GM12872 (cell line): ENCODE measurements at regions not wholly inside any gene's neighbourhood (a gene's known extent, or its start where the extent isn't known, plus 50 kb on each side); places are given as distances from the start of the nearest gene placed in this dataset.
A peak's percentile ranks its signal among the peaks of the same experiment; 100 is the strongest.

Experiments used
- CTCF ChIP-seq: IDR thresholded peaks from 3 replicates; pipeline ENCODE4 v1.5.1; 2011; ENCODE audit warnings: low read depth, mild to moderate bottlenecking, low read length, moderate library complexity; ENCODE audit not compliant: insufficient read depth

- TF ChIP-seq CTCF, result no peak
Observed at GRCh38 chr2:224308272-224308911, 93.5 kb downstream of the FAM124B start.

- TF ChIP-seq CTCF, result no peak
Observed at GRCh38 chr2:224302952-224303351, 99.0 kb downstream of the FAM124B start.

- no peak for TF ChIP-seq CTCF
Observed at GRCh38 chr2:224293976-224294375, 107.9 kb downstream of the FAM124B start.

GRCh38 chr2:224287531-224287930, 114.4 kb downstream of the FAM124B start:
- TF ChIP-seq CTCF, result no peak

GRCh38 chr2:224286923-224287322, 115.0 kb downstream of the FAM124B start:
- peak; percentile 28; the same call in 1 of the 3 replicates for TF ChIP-seq CTCF

- peak; percentile 31; the same call in 2 of the 3 replicates for TF ChIP-seq CTCF
Observed at GRCh38 chr2:224284134-224284946, 117.6 kb downstream of the FAM124B start.

- TF ChIP-seq CTCF, result no peak
Observed at GRCh38 chr2:224283466-224283965, 118.4 kb downstream of the FAM124B start.
